Fibroblast of lung (primary cell): ENCODE measurements at regions not wholly inside any gene's neighbourhood (a gene's known extent, or its start where the extent isn't known, plus 50 kb on each side); places are given as distances from the start of the nearest gene placed in this dataset.

ENCODE experiments used
- DNase-seq, 2 donors: peaks; one replicate each; pipeline versions ENCODE4 v3.0.0 to v3.0.0-alpha.2; 2010; ENCODE audit warnings: low read depth in 2 of 2
- H2AFZ ChIP-seq: 2 replicates; pipeline ENCODE4 v1.5.1; 2012; ENCODE audit warnings: low read length, control low read depth, inconsistent platforms
- H3K27ac ChIP-seq: 2 replicates; pipeline ENCODE4 v1.5.1; 2011; ENCODE audit warnings: low read length, control low read depth; ENCODE audit not compliant: insufficient read depth
- H3K27me3 ChIP-seq: 2 replicates; pipeline ENCODE4 v1.5.1; 2011; ENCODE audit warnings: mild to moderate bottlenecking, low read length; ENCODE audit not compliant: control insufficient read depth, insufficient read depth
- H3K36me3 ChIP-seq: 2 replicates; pipeline ENCODE4 v1.5.1; 2011; ENCODE audit warnings: low read length; ENCODE audit not compliant: control insufficient read depth, insufficient read depth
- H3K4me1 ChIP-seq: 2 replicates; pipeline ENCODE4 v1.5.1; 2011; ENCODE audit warnings: low read length; ENCODE audit not compliant: control insufficient read depth, insufficient read depth; ENCODE audit errors: extremely low read depth
- H3K4me2 ChIP-seq: 2 replicates; pipeline ENCODE4 v1.5.1; 2011; ENCODE audit warnings: low read length, control low read depth; ENCODE audit not compliant: insufficient read depth; ENCODE audit errors: extremely low read depth
- H3K4me3 ChIP-seq, 4 experiments: fragments of 200-600 bp in 1 of 4; sonication (generic) in 1 of 4; replicated peaks in 1 of 4; 2 replicates each; pipeline ENCODE4 v1.5.1; 2011 to 2016; ENCODE audit warnings: low read length in 4 of 4, low read depth in 3 of 4, mild to moderate bottlenecking in 3 of 4, control low read depth in 2 of 4, inconsistent platforms in 1 of 4, mixed read lengths in 1 of 4; ENCODE audit not compliant: insufficient read depth in 1 of 4; ENCODE audit errors: control extremely low read depth in 1 of 4
- H3K79me2 ChIP-seq: 2 replicates; pipeline ENCODE4 v1.5.1; 2012; ENCODE audit warnings: mild to moderate bottlenecking, low read length, inconsistent platforms; ENCODE audit not compliant: control insufficient read depth, insufficient read depth
- H3K9ac ChIP-seq: 2 replicates; pipeline ENCODE4 v1.5.1; 2011; ENCODE audit warnings: mild to moderate bottlenecking, low read length, control low read depth; ENCODE audit not compliant: insufficient read depth
- H3K9me3 ChIP-seq: 2 replicates; pipeline ENCODE4 v1.5.1; 2012; ENCODE audit warnings: low read depth, low read length; ENCODE audit not compliant: control insufficient read depth, insufficient read depth
- H4K20me1 ChIP-seq: 2 replicates; pipeline ENCODE4 v1.5.1; 2011; ENCODE audit warnings: low read length; ENCODE audit not compliant: control insufficient read depth, insufficient read depth; ENCODE audit errors: extremely low read depth
- EZH2 ChIP-seq: IDR thresholded peaks from 2 replicates; pipeline ENCODE4 v1.5.1; 2012; ENCODE audit warnings: low read length, control low read depth, mild to moderate bottlenecking; ENCODE audit errors: missing control alignments
- TF ChIP-seq, protein P1 (sequence below), 2 donors: IDR thresholded peaks in 1 of 2; conservative IDR thresholded peaks in 1 of 2; 1 replicate in 1 of 2; 2 replicates in 1 of 2; pipeline ENCODE4 v1.5.1; 2011 to 2012; ENCODE audit warnings: low read length in 2 of 2, control low read depth in 1 of 2, inconsistent platforms in 1 of 2, low read depth in 1 of 2, mild to moderate bottlenecking in 1 of 2

DNA sequence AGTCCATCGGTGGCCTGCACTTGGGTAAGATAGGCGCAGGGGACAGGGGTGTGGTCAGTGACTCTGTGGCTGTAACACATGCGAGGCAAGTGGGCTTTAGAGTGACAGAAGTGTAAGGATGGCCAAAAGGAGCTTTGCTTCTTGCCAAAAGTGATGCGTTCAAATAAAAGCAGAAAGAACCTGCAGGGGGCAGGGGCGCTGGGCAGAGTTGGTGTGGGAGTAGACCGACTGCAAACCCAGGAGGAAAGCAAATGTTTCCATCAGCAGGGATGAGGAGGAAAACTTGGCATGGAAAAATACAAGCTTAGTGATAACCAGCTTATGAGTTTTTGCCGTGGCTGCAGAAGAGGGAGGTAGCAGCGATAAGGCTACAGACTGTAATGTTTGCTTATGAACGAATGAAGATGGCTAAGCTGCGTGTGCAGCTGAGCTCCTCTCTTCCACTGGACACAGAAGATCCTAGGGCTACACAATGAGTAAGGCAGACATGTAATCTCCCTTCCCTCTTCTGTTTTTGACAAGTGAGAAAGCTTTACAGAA, 149.4 kb downstream of the WNT5A start:
- no peaks in the 10 kb centered on the region for H4K20me1 ChIP-seq
- TF ChIP-seq, protein P1, sequence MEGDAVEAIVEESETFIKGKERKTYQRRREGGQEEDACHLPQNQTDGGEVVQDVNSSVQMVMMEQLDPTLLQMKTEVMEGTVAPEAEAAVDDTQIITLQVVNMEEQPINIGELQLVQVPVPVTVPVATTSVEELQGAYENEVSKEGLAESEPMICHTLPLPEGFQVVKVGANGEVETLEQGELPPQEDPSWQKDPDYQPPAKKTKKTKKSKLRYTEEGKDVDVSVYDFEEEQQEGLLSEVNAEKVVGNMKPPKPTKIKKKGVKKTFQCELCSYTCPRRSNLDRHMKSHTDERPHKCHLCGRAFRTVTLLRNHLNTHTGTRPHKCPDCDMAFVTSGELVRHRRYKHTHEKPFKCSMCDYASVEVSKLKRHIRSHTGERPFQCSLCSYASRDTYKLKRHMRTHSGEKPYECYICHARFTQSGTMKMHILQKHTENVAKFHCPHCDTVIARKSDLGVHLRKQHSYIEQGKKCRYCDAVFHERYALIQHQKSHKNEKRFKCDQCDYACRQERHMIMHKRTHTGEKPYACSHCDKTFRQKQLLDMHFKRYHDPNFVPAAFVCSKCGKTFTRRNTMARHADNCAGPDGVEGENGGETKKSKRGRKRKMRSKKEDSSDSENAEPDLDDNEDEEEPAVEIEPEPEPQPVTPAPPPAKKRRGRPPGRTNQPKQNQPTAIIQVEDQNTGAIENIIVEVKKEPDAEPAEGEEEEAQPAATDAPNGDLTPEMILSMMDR (conservative IDR thresholded peaks at IDR 0.05 in 1 of 2, IDR thresholded peaks at IDR 0.05 in 1 of 2; ENCODE audit: low read depth in 1 of 2, low read length in 2 of 2): no peak
- TF ChIP-seq EZH2: no peak
- H3K79me2 ChIP-seq: no peaks in the 10 kb centered on the region
- no peak overlapping the region for H3K9ac ChIP-seq
- DNase-seq: no peak
- H2AFZ ChIP-seq: no peak overlapping the region
- H3K27ac ChIP-seq: no peak overlapping the region
- H3K4me1 ChIP-seq: peaks cover 7% of the 10 kb centered on the region
- H3K4me3 ChIP-seq: no peak overlapping the region
- H3K36me3 ChIP-seq: no peaks in the 10 kb centered on the region
- H3K9me3 ChIP-seq: no peaks in the 10 kb centered on the region
- no peaks in the 10 kb centered on the region for H3K27me3 ChIP-seq
- no peak overlapping the region for H3K4me2 ChIP-seq

DNA sequence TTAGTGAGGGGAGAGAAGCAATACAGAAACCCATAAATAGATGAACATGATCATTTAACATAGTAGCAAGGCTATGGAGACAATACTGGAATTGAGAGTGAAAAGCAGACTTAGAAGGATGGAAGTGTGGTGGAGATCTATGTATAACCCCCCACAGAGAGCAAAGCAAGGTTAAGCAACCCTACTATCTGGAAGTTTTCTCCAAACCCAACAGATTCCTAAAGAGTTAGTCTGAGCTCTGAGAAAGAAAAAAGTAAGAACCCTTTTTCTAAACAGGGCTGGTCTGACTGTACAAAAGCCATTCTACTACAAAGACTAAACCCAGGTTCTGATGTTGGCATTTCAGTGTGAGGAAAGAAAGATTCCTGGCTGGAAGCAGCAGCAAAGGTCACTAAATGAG, 153.2 kb downstream of the WNT5A start:
- H3K79me2 ChIP-seq: no peaks in the 10 kb centered on the region
- peak; percentile 29 to 81 for DNase-seq
- no peak overlapping the region for H3K9ac ChIP-seq
- H3K9me3 ChIP-seq: no peaks in the 10 kb centered on the region
- H3K4me3 ChIP-seq: no peak overlapping the region
- peaks cover 15% of the 10 kb centered on the region for H3K4me1 ChIP-seq
- H3K27ac ChIP-seq: no peak overlapping the region
- no peaks in the 10 kb centered on the region for H4K20me1 ChIP-seq
- no peaks in the 10 kb centered on the region for H3K36me3 ChIP-seq
- H3K4me2 ChIP-seq: no peak overlapping the region
- no peak for TF ChIP-seq EZH2
- TF ChIP-seq, protein P1 (conservative IDR thresholded peaks at IDR 0.05 in 1 of 2, IDR thresholded peaks at IDR 0.05 in 1 of 2; ENCODE audit: low read depth in 1 of 2, low read length in 2 of 2): no peak
- H3K27me3 ChIP-seq: no peaks in the 10 kb centered on the region
- H2AFZ ChIP-seq: no peak overlapping the region

DNA sequence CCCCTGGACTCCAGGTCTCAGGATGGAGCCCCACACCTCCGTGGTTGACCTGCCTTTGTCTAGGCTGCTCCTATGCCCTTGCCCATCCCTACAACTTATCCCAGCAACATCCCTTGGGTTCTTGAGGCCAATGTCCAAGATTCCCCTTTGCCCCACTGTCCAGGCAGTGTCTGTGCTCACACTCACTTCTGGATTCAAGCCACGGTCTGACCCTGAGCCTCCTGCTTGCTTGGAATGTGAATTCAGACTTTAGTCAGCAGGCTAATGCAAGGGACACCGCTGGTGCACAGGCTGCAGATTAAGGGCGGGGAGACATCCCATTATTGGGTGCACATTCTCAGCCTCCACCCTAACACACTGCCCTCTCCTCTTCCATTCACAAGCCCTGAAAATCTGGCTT, 154.1 kb downstream of the WNT5A start:
- no peak overlapping the region for H3K4me3 ChIP-seq
- no peak overlapping the region for H3K4me2 ChIP-seq
- H3K36me3 ChIP-seq: no peaks in the 10 kb centered on the region
- no peaks in the 10 kb centered on the region for H4K20me1 ChIP-seq
- H3K27ac ChIP-seq: no peak overlapping the region
- no peak overlapping the region for H3K9ac ChIP-seq
- H3K9me3 ChIP-seq: no peaks in the 10 kb centered on the region
- H2AFZ ChIP-seq: no peak overlapping the region
- TF ChIP-seq, protein P1 (conservative IDR thresholded peaks at IDR 0.05 in 1 of 2, IDR thresholded peaks at IDR 0.05 in 1 of 2; ENCODE audit: low read depth in 1 of 2, low read length in 2 of 2): no peak
- no peak for TF ChIP-seq EZH2
- no peaks in the 10 kb centered on the region for H3K79me2 ChIP-seq
- no peaks in the 10 kb centered on the region for H3K27me3 ChIP-seq
- peaks cover 15% of the 10 kb centered on the region for H3K4me1 ChIP-seq
- peak; percentile 28 to 36 for DNase-seq
